CD4-positive, alpha-beta T cell treated with Interferon gamma for 1 hour (primary cell): ENCODE measurements at regions not wholly inside any gene's neighbourhood (a gene's known extent, or its start where the extent isn't known, plus 50 kb on each side); places are given as distances from the start of the nearest gene placed in this dataset.

Source experiments
- DNase-seq: peaks from one replicate; pipeline ENCODE4 v3.0.0-alpha.2; 2020

GRCh38 chr22:22825213-22825593, 62.4 kb upstream of the IGLL5 start:
- DNase-seq: no peak

DNA sequence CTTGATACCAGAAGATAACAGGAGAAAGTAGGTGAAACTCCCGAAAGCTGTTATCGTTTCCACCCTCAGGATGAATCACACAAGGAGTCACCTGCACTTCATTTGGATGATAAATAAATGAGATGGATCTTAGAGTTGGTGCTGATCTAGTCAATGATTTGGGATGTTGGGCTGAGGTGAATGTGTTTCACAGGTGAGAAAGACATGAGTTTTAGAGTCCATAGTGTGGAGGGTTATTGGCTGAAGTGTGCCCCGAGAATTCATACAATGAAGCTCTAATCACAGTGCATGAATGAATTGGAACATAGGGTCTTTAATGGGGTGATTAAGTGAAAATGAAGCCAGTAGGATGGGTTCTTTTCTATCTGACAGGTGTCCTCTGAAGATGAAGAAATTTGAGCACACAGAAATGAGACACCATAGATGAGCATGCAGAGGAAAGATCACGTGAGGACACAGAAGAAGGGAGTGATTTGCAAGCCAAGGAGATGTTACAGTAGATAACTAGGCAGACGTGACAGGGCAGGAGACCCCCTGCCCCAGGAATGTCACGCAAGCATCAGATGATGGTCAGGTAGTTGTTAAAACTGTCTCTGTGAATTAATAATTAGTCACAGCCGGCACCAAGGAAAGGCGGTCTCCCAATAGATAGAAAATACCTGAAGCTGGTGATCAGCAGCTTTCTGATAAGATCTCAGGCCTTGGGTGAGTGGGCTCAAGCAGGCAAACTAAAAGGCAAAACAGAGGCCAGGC, 60.3 kb upstream of the IGLL5 start:
- no peak for DNase-seq

DNA sequence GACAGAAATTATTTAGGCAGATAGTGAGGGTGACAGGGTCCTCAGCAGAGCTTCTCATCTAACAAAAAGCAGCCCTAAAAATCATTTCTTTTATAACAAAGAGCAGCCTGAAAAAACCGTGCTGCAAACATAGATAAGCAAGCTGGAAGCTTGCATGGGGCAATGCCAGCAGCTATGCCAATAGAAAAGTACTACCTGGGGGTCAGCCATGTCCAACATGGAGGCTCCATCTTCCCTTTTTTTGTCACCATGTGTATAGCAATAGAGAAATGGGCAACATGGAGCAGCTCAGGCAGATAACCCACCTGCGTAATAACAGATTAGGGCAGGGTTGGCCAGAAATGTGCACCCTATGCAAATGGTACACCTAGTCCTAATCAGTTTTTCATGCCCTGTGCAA, 57.4 kb upstream of the IGLL5 start:
- DNase-seq: no peak

- DNase-seq: no peak
These were observed 56.5 kb upstream of the IGLL5 start for GRCh38 chr22:22830957-22831688.

DNA sequence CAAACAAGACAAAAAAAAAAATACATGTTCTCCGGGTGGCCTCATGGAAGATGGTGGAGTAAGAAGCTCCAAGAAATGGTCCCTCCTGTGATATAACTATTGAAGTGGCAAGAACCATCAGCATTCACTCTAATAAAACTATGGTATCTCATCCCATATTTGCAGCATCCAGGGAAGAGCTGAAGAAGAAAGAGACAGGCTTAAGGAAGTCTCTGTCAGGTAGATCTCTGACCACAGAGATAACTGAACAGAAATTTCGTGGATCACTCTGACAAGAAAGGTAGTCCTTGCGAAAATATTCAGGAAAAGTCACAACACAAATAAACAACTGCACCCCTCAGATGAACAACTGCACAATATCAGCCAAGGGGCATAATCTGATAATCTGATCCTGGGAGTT, 54.6 kb upstream of the IGLL5 start:
- no peak for DNase-seq

GRCh38 chr22:22833488-22833887, 54.1 kb upstream of the IGLL5 start:
- DNase-seq: no peak

- DNase-seq: no peak
These were observed 53.4 kb upstream of the IGLL5 start for GRCh38 chr22:22834204-22834603.

DNA sequence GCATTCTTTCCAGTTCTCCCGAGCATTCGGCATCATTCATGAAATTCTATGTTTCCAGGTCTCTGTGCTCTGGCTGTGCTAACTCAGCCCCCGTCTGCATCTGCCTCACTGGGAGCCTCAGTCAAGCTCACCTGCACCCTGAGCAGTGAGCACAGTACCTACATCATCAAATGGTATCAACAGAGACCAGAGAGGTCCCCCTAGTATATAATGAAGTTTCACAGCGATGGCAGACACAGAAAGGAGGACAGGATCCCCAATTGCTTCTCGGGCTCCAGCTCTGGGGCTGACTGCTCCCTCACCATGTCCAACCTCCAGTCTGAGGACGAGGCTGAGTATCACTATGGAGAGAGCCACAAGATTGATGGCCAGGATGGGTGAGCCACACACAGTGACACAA, 52.8 kb upstream of the IGLL5 start:
- no peak for DNase-seq

DNA sequence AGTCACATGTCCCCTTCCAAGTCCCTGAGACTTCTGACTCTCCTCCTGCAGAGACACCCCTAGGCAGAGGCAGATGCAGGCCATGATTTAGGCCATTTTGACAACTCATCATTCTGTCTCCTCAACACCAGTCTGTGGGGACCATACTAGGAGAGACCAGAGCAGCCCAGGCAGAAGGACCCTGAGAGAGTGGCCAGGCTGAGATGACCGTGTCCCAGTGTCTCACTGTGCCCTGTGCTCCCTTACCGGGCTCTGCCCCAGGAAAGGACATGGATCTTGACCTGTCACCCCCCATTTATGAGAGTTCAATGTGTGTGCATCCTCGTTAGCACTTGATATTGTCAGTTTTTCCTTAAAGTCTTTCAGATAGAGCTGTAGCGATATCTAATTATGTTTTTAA, 52.4 kb upstream of the IGLL5 start:
- no peak for DNase-seq

GRCh38 chr22:22835771-22836291, 51.8 kb upstream of the IGLL5 start:
- no peak for DNase-seq

- DNase-seq: peak; percentile 36
These were observed 51.0 kb upstream of the IGLL5 start for GRCh38 chr22:22836635-22837034.
